Gastrocnemius medialis (tissue), 4 donors: ENCODE measurements at regions not wholly inside any gene's neighbourhood (a gene's known extent, or its start where the extent isn't known, plus 50 kb on each side); places are given as distances from the start of the nearest gene placed in this dataset.

Source experiments
- ATAC-seq, 2 donors: fragments of 150-250 bp; one replicate each; pipeline ENCODE4 v1.9.1; 2016
- DNase-seq, 2 donors: peaks; one replicate each; pipeline ENCODE4 v3.0.0-alpha.2; 2019
- H3K27ac ChIP-seq, 4 donors: fragments of 200-600 bp; sonication (generic); 1 replicate in 1 of 4; 2 replicates in 3 of 4; pipeline ENCODE4 v1.5.1; 2016 to 2018; ENCODE audit warnings: mild to moderate bottlenecking in 2 of 4, moderate library complexity in 1 of 4
- H3K27me3 ChIP-seq, 3 donors: fragments of 200-600 bp; sonication (generic) in 2 of 3; 1 replicate in 1 of 3; 2 replicates in 2 of 3; pipeline versions ENCODE4 v1.5.1 to v1.6.0; 2016 to 2019; ENCODE audit warnings: mild to moderate bottlenecking in 1 of 3, moderate library complexity in 1 of 3
- H3K36me3 ChIP-seq, 2 donors: fragments of 200-600 bp; sonication (generic) in 1 of 2; one replicate each; pipeline ENCODE4 v1.5.1; 2017 to 2018
- H3K4me1 ChIP-seq, 2 donors: fragments of 200-600 bp; sonication (generic) in 1 of 2; one replicate each; pipeline ENCODE4 v1.5.1; 2016 to 2017; ENCODE audit warnings: mild to moderate bottlenecking in 2 of 2
- H3K4me3 ChIP-seq, 4 donors: fragments of 200-600 bp; sonication (generic) in 3 of 4; 1 replicate in 1 of 4; 2 replicates in 3 of 4; pipeline ENCODE4 v1.5.1; 2016 to 2019; ENCODE audit warnings: mild to moderate bottlenecking in 2 of 4
- H3K9me3 ChIP-seq, 3 donors: fragments of 200-600 bp; sonication (generic) in 2 of 3; 1 replicate in 1 of 3; 2 replicates in 2 of 3; pipeline ENCODE4 v1.5.1; 2016 to 2019
- CTCF ChIP-seq, 5 experiments: fragments of 450-650 bp in 3 of 5; fragments of 200-600 bp in 2 of 5; sonication (generic) in 2 of 5; IDR thresholded peaks in 4 of 5; conservative IDR thresholded peaks in 1 of 5; 1 replicate in 4 of 5; 2 replicates in 1 of 5; pipeline ENCODE4 v1.5.1; 2016 to 2019; ENCODE audit warnings: antibody characterized with exemption in 5 of 5, mild to moderate bottlenecking in 3 of 5, moderate library complexity in 3 of 5
- POLR2A ChIP-seq, 2 donors: fragments of 450-650 bp; IDR thresholded peaks; one replicate each; pipeline ENCODE4 v1.6.1; 2017; ENCODE audit warnings: antibody characterized with exemption in 2 of 2, mild to moderate bottlenecking in 2 of 2, moderate library complexity in 2 of 2
- in situ Hi-C, 4 donors: fragments of 200-750 bp; cut with MboI; loops; one replicate each; pipeline versions ENCODE4 v1.15.0 to v1.8.0; 2017; ENCODE audit warnings: low sequenced_read_pairs in 4 of 4
- intact Hi-C: fragments of 100-400 bp; cut with DNase I; formaldehyde crosslinking; loops from one replicate; pipeline ENCODE4 v1.15.1; 2023; ENCODE audit warnings: low total_unique reads

- in situ Hi-C loops, result no loop called here
- no peaks in the 10 kb centered on the region for H3K36me3 ChIP-seq
- intact Hi-C loops, result no loop called here
- H3K4me1 ChIP-seq, result no peaks in the 10 kb centered on the region
- H3K27me3 ChIP-seq, result no peaks in the 10 kb centered on the region
- no peak for ATAC-seq
- H3K9me3 ChIP-seq, result no peaks in the 10 kb centered on the region
- no peak overlapping the region for H3K4me3 ChIP-seq
- no peak overlapping the region for H3K27ac ChIP-seq
- TF ChIP-seq POLR2A (IDR thresholded peaks at IDR 0.05) (no peak), CTCF (IDR thresholded peaks at IDR 0.05 in 4 of 5, conservative IDR thresholded peaks at IDR 0.05 in 1 of 5) (no peak)
- DNase-seq, result no peak
Observed at GRCh38 chrX:36575670-36576069, 432.5 kb upstream of the FAM47C start.

GRCh38 chrX:36577006-36577405 lies 431.2 kb upstream of the FAM47C start:
- Histone ChIP-seq H3K36me3 (no peaks in the 10 kb centered on the region), H3K27ac (no peak overlapping the region), H3K4me3 (no peak overlapping the region), H3K27me3 (no peaks in the 10 kb centered on the region), H3K4me1 (no peaks in the 10 kb centered on the region), H3K9me3 (no peaks in the 10 kb centered on the region)
- DNase-seq, result no peak
- ATAC-seq, result no peak
- TF ChIP-seq CTCF (IDR thresholded peaks at IDR 0.05 in 4 of 5, conservative IDR thresholded peaks at IDR 0.05 in 1 of 5) (no peak), POLR2A (IDR thresholded peaks at IDR 0.05) (no peak)
- intact Hi-C loops (no loop called here), in situ Hi-C loops (no loop called here)

GRCh38 chrX:36581030-36581429 lies 427.1 kb upstream of the FAM47C start:
- Histone ChIP-seq H3K4me1 (no peaks in the 10 kb centered on the region), H3K9me3 (no peaks in the 10 kb centered on the region), H3K27me3 (no peaks in the 10 kb centered on the region), H3K4me3 (no peak overlapping the region), H3K27ac (no peak overlapping the region), H3K36me3 (no peaks in the 10 kb centered on the region)
- ATAC-seq, result no peak
- in situ Hi-C loops, result no loop called here
- DNase-seq, result no peak
- intact Hi-C loops, result no loop called here
- TF ChIP-seq POLR2A (IDR thresholded peaks at IDR 0.05) (no peak), CTCF (IDR thresholded peaks at IDR 0.05 in 4 of 5, conservative IDR thresholded peaks at IDR 0.05 in 1 of 5) (no peak)

- TF ChIP-seq CTCF (IDR thresholded peaks at IDR 0.05 in 4 of 5, conservative IDR thresholded peaks at IDR 0.05 in 1 of 5) (no peak), POLR2A (IDR thresholded peaks at IDR 0.05) (no peak)
Observed at GRCh38 chrX:36583674-36584073, 424.5 kb upstream of the FAM47C start.

More at GRCh38 chrX:36583674-36584073, 424.5 kb upstream of the FAM47C start:
- Histone ChIP-seq H3K27me3 (no peaks in the 10 kb centered on the region), H3K36me3 (no peaks in the 10 kb centered on the region), H3K27ac (no peak overlapping the region), H3K4me1 (no peaks in the 10 kb centered on the region), H3K4me3 (no peak overlapping the region), H3K9me3 (no peaks in the 10 kb centered on the region)
- intact Hi-C loops (no loop called here), in situ Hi-C loops (no loop called here)
- DNase-seq, result no peak
- no peak for ATAC-seq
